Ovary (tissue), 3 donors: ENCODE measurements at regions not wholly inside any gene's neighbourhood (a gene's known extent, or its start where the extent isn't known, plus 50 kb on each side); places are given as distances from the start of the nearest gene placed in this dataset.

ENCODE experiments used
- EP300 ChIP-seq: sonication (generic); formaldehyde crosslinking; IDR thresholded peaks from one replicate; pipeline ENCODE4 v1.6.1; 2017; ENCODE audit warnings: antibody characterized with exemption
- POLR2A ChIP-seq: fragments of 450-650 bp; IDR thresholded peaks from one replicate; pipeline ENCODE4 v1.6.1; 2017; ENCODE audit warnings: antibody characterized with exemption, mild to moderate bottlenecking, moderate library complexity
- TF ChIP-seq, protein P1 (sequence below), 3 donors: fragments of 450-650 bp in 2 of 3; fragments of 200-600 bp in 1 of 3; IDR thresholded peaks; one replicate each; pipeline versions ENCODE4 v1.5.1 to v1.8.0; 2016 to 2022; ENCODE audit warnings: antibody characterized with exemption in 3 of 3, mild to moderate bottlenecking in 1 of 3
- donor health status: DM: no; HTN: no; CAD: no.

DNA sequence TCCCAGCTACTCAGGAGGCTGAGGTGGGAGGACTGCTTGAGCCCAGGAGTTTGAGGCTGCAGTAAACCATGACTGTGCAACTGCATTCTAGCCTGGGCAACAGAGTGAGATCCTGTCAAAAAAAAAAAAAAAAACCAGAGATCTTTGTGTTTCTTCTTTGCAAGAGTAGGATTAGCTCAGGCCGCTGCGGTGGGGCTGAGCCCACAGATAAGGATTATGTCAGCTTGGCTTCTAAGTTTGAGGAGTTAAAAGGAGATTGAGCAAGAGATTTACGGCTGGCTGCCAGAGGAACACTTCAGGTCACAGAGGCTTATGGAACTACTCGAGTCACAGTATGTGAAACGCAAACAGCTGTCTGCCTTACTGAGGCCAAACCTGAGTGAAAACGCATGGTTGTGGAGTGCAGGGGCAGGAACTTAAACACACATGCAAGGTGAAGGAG is 146.7 kb upstream of the L3MBTL4 start:
- TF ChIP-seq EP300 (no peak), POLR2A (no peak)
- TF ChIP-seq, protein P1, sequence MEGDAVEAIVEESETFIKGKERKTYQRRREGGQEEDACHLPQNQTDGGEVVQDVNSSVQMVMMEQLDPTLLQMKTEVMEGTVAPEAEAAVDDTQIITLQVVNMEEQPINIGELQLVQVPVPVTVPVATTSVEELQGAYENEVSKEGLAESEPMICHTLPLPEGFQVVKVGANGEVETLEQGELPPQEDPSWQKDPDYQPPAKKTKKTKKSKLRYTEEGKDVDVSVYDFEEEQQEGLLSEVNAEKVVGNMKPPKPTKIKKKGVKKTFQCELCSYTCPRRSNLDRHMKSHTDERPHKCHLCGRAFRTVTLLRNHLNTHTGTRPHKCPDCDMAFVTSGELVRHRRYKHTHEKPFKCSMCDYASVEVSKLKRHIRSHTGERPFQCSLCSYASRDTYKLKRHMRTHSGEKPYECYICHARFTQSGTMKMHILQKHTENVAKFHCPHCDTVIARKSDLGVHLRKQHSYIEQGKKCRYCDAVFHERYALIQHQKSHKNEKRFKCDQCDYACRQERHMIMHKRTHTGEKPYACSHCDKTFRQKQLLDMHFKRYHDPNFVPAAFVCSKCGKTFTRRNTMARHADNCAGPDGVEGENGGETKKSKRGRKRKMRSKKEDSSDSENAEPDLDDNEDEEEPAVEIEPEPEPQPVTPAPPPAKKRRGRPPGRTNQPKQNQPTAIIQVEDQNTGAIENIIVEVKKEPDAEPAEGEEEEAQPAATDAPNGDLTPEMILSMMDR (IDR thresholded peaks at IDR 0.05), result no peak
